H9 (cell line): ENCODE measurements at regions not wholly inside any gene's neighbourhood (a gene's known extent, or its start where the extent isn't known, plus 50 kb on each side); places are given as distances from the start of the nearest gene placed in this dataset.

Source experiments
- DNase-seq: peaks from one replicate; pipeline ENCODE4 v3.0.0-alpha.2; 2017
- H2AFZ ChIP-seq: one replicate; pipeline ENCODE4 v1.6.1; 2013; ENCODE audit warnings: mild to moderate bottlenecking, low read length, control low read depth, moderate library complexity
- H2AK5ac ChIP-seq: 2 replicates; pipeline ENCODE4 v1.6.1; 2013; ENCODE audit warnings: low read length, control low read depth, mixed read lengths; ENCODE audit not compliant: insufficient read length
- H2BK120ac ChIP-seq: one replicate; pipeline ENCODE4 v1.6.1; 2013; ENCODE audit warnings: low read depth, mild to moderate bottlenecking, low read length, control low read depth, inconsistent platforms; ENCODE audit not compliant: poor library complexity, severe bottlenecking
- H2BK12ac ChIP-seq: 2 replicates; pipeline ENCODE4 v1.6.1; 2013; ENCODE audit warnings: low read length, control low read depth, mixed read lengths, low read depth; ENCODE audit not compliant: insufficient read length
- H2BK15ac ChIP-seq: 2 replicates; pipeline ENCODE4 v1.6.1; 2013; ENCODE audit warnings: low read depth, low read length, control low read depth
- H2BK20ac ChIP-seq: one replicate; pipeline ENCODE4 v1.6.1; 2013; ENCODE audit warnings: low read depth, mild to moderate bottlenecking, low read length, control low read depth, inconsistent platforms; ENCODE audit not compliant: poor library complexity, severe bottlenecking
- H2BK5ac ChIP-seq: 2 replicates; pipeline ENCODE4 v1.6.1; 2013; ENCODE audit warnings: low read length, control low read depth, mixed read lengths; ENCODE audit not compliant: insufficient read length
- H3K14ac ChIP-seq: 2 replicates; pipeline ENCODE4 v1.6.1; 2013; ENCODE audit warnings: low read length, control low read depth; ENCODE audit not compliant: insufficient read depth
- H3K18ac ChIP-seq: 2 replicates; pipeline ENCODE4 v1.6.1; 2013; ENCODE audit warnings: low read depth, mild to moderate bottlenecking, mixed read lengths, low read length, control low read depth; ENCODE audit not compliant: insufficient read length
- H3K23ac ChIP-seq: 2 replicates; pipeline ENCODE4 v1.6.1; 2013; ENCODE audit warnings: low read length, control low read depth, mixed read lengths, low read depth; ENCODE audit not compliant: insufficient read length
- H3K23me2 ChIP-seq: 2 replicates; pipeline ENCODE4 v1.6.1; 2013; ENCODE audit warnings: low read depth, mild to moderate bottlenecking, mixed read lengths, low read length, control low read depth; ENCODE audit not compliant: insufficient read length, poor library complexity, severe bottlenecking
- H3K27ac ChIP-seq: 2 replicates; pipeline ENCODE4 v1.5.1; 2013; ENCODE audit warnings: low read length, control low read depth, mixed read lengths, low read depth; ENCODE audit not compliant: insufficient read length
- H3K27me3 ChIP-seq: 2 replicates; pipeline ENCODE4 v1.6.1; 2013; ENCODE audit warnings: low read length, control low read depth, inconsistent platforms; ENCODE audit not compliant: insufficient read depth
- H3K4ac ChIP-seq: 2 replicates; pipeline ENCODE4 v1.6.1; 2013; ENCODE audit warnings: low read depth, mild to moderate bottlenecking, control low read depth, inconsistent platforms, low read length, moderate library complexity
- H3K4me1 ChIP-seq: 2 replicates; pipeline ENCODE4 v1.6.1; 2013; ENCODE audit warnings: low read length, control low read depth, inconsistent platforms; ENCODE audit not compliant: insufficient read depth
- H3K4me2 ChIP-seq: 2 replicates; pipeline ENCODE4 v1.6.1; 2013; ENCODE audit warnings: low read length, control low read depth, mixed read lengths; ENCODE audit not compliant: insufficient read length, insufficient read depth
- H3K56ac ChIP-seq: 2 replicates; pipeline ENCODE4 v1.6.1; 2013; ENCODE audit warnings: low read depth, mild to moderate bottlenecking, mixed read lengths, low read length, control low read depth; ENCODE audit not compliant: insufficient read length
- H3K79me1 ChIP-seq: 2 replicates; pipeline ENCODE4 v1.6.1; 2013; ENCODE audit warnings: low read depth, mild to moderate bottlenecking, moderate library complexity, low read length, control low read depth, inconsistent platforms; ENCODE audit not compliant: insufficient read depth, poor library complexity, severe bottlenecking
- H3K79me2 ChIP-seq: 2 replicates; pipeline ENCODE4 v1.6.1; 2013; ENCODE audit warnings: low read length, control low read depth, inconsistent platforms; ENCODE audit not compliant: insufficient read depth
- H3K9ac ChIP-seq: 2 replicates; pipeline ENCODE4 v1.6.1; 2013; ENCODE audit warnings: low read length, control low read depth, mixed read lengths; ENCODE audit not compliant: insufficient read length; ENCODE audit errors: extremely low read depth
- H3K9me3 ChIP-seq: one replicate; pipeline ENCODE4 v1.6.1; 2013; ENCODE audit warnings: low read depth, low read length, inconsistent platforms; ENCODE audit not compliant: control insufficient read depth
- H3T11ph ChIP-seq: one replicate; pipeline ENCODE4 v1.6.1; 2013; ENCODE audit warnings: mild to moderate bottlenecking, low read length, control low read depth, inconsistent platforms
- H4K20me1 ChIP-seq: one replicate; pipeline ENCODE4 v1.6.1; 2013; ENCODE audit not compliant: control insufficient read depth, insufficient read length, insufficient read depth
- H4K5ac ChIP-seq: 2 replicates; pipeline ENCODE4 v1.6.1; 2013; ENCODE audit warnings: low read depth, mild to moderate bottlenecking, mixed read lengths, low read length, control low read depth; ENCODE audit not compliant: insufficient read length
- H4K8ac ChIP-seq: replicated peaks from 2 replicates; pipeline ENCODE4 v1.6.1; 2013; ENCODE audit warnings: low read length, control low read depth, mixed read lengths, low read depth; ENCODE audit not compliant: insufficient read length
- H4K91ac ChIP-seq: 2 replicates; pipeline ENCODE4 v1.6.1; 2013; ENCODE audit warnings: low read depth, mild to moderate bottlenecking, moderate library complexity, mixed read lengths, low read length, control low read depth; ENCODE audit not compliant: insufficient read length
- H3K27ac Mint-ChIP-seq, 3 experiments: 2 replicates in 2 of 3; 3 replicates in 1 of 3; pipeline ENCODE4 v1.8.0; 2020 to 2021; ENCODE audit warnings: mixed read lengths in 3 of 3, mild to moderate bottlenecking in 1 of 3, moderate library complexity in 1 of 3
- H3K27me3 Mint-ChIP-seq: 2 replicates; pipeline ENCODE4 v1.8.0; 2021; ENCODE audit warnings: low read depth, mild to moderate bottlenecking, moderate library complexity, mixed read lengths
- H3K36me3 Mint-ChIP-seq, 3 experiments: 2 replicates in 2 of 3; 3 replicates in 1 of 3; pipeline ENCODE4 v1.8.0; 2020 to 2021; ENCODE audit warnings: low read depth in 3 of 3, mixed read lengths in 3 of 3; ENCODE audit not compliant: insufficient read depth in 1 of 3
- H3K4me1 Mint-ChIP-seq, 2 experiments: 2 replicates each; pipeline ENCODE4 v1.8.0; 2020; ENCODE audit warnings: mixed read lengths in 2 of 2
- H3K4me3 Mint-ChIP-seq, 2 experiments: 2 replicates in 1 of 2; 3 replicates in 1 of 2; pipeline ENCODE4 v1.8.0; 2020 to 2021; ENCODE audit warnings: mild to moderate bottlenecking in 2 of 2, mixed read lengths in 2 of 2, moderate library complexity in 1 of 2
- H3K9me3 Mint-ChIP-seq, 2 experiments: 2 replicates in 1 of 2; 3 replicates in 1 of 2; pipeline ENCODE4 v1.8.0; 2020; ENCODE audit warnings: mild to moderate bottlenecking in 2 of 2, mixed read lengths in 2 of 2, moderate library complexity in 1 of 2
- WGBS: extraction: QIAGEN DNeasy Blood & Tissue Kit; methylation state at CpG from one replicate; pipeline ENCODE4 v1.1.7; 2013; ENCODE audit warnings: missing lambda C conversion rate, low lambda C conversion rate, mixed read lengths; ENCODE audit not compliant: insufficient read length; ENCODE audit errors: extremely low coverage; 5-methylcytosine and 5-hydroxymethylcytosine counted together
- TF ChIP-seq, protein P1 (sequence below): fragments of 200-600 bp; sonication (generic); conservative IDR thresholded peaks from 3 replicates; pipeline ENCODE4 v1.8.0; 2021; ENCODE audit warnings: antibody characterized with exemption, mild to moderate bottlenecking

DNA sequence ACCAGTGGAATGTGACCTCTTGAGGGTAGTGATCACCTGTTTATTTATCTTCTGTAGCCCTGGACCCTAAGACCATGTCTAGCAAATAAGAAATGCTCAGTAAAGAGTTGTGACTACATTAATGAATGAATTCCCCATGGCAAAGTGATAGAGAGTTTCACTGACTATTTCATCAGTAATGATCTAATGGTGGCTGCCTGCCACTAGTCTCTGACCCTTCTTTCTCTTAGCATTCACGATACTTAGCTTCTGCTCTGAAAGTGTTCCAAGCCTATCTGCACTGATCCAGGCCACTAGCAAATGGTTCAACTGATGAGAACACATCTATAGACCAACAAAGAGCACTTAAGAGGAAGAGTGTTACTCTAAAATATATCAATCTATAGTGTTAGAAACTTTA, 50.0 kb upstream of the RASGEF1B start:
- Histone ChIP-seq H2BK15ac (no peak overlapping the region), H3K56ac (no peak overlapping the region), H2BK20ac (no peak overlapping the region), H3K9ac (no peak overlapping the region), H4K8ac (no peak overlapping the region), H3K9me3 (no peaks in the 10 kb centered on the region), H4K91ac (no peak overlapping the region), H2BK5ac (no peak overlapping the region), H3K27me3 (no peaks in the 10 kb centered on the region), H3K14ac (no peak overlapping the region), H2AK5ac (no peak overlapping the region), H3K27ac (no peak overlapping the region), H2AFZ (no peak overlapping the region), H3K79me2 (no peaks in the 10 kb centered on the region), H3K4ac (no peak overlapping the region), H3K4me2 (no peak overlapping the region), H3T11ph (no peak overlapping the region), H4K5ac (no peak overlapping the region), H3K23me2 (no peaks in the 10 kb centered on the region), H3K4me1 (peaks cover 6% of the 10 kb centered on the region; the same call in 1 of the 2 replicates), H3K23ac (no peak overlapping the region), H2BK120ac (no peak overlapping the region), H4K20me1 (no peaks in the 10 kb centered on the region), H2BK12ac (no peak overlapping the region), H3K18ac (no peak overlapping the region), H3K79me1 (no peaks in the 10 kb centered on the region)
- DNase-seq = no peak
- no peaks in the 10 kb centered on the region; a peak in 1 of 5 replicates for H3K9me3 Mint-ChIP-seq
- H3K27me3 Mint-ChIP-seq = no peaks in the 10 kb centered on the region
- H3K27ac Mint-ChIP-seq = no peak overlapping the region
- peaks cover 17 to 24% of the 10 kb centered on the region in 2 experiments for H3K4me1 Mint-ChIP-seq
- TF ChIP-seq, protein P1, sequence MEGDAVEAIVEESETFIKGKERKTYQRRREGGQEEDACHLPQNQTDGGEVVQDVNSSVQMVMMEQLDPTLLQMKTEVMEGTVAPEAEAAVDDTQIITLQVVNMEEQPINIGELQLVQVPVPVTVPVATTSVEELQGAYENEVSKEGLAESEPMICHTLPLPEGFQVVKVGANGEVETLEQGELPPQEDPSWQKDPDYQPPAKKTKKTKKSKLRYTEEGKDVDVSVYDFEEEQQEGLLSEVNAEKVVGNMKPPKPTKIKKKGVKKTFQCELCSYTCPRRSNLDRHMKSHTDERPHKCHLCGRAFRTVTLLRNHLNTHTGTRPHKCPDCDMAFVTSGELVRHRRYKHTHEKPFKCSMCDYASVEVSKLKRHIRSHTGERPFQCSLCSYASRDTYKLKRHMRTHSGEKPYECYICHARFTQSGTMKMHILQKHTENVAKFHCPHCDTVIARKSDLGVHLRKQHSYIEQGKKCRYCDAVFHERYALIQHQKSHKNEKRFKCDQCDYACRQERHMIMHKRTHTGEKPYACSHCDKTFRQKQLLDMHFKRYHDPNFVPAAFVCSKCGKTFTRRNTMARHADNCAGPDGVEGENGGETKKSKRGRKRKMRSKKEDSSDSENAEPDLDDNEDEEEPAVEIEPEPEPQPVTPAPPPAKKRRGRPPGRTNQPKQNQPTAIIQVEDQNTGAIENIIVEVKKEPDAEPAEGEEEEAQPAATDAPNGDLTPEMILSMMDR = no peak
- 0 out of 7 replicates have a peak, but pooled peaks cover 0 to 3% (median 0%) of the 10 kb centered on the region in 3 experiments for H3K36me3 Mint-ChIP-seq
- H3K4me3 Mint-ChIP-seq = no peak overlapping the region
- no CpG with 5 or more reads among the region's 1 CpG for WGBS
